Endothelial cell (in vitro differentiated cells): ENCODE measurements at regions not wholly inside any gene's neighbourhood (a gene's known extent, or its start where the extent isn't known, plus 50 kb on each side); places are given as distances from the start of the nearest gene placed in this dataset.

Source experiments
- DNase-seq: peaks from one replicate; pipeline ENCODE4 v3.0.0; 2021; ENCODE audit warnings: low spot score
- H3K27ac Mint-ChIP-seq: one replicate; pipeline ENCODE4 v1.8.0; 2021; ENCODE audit warnings: mixed read lengths, inconsistent platforms; ENCODE audit not compliant: unreplicated experiment
- H3K27me3 Mint-ChIP-seq: one replicate; pipeline ENCODE4 v1.8.0; 2021; ENCODE audit warnings: mild to moderate bottlenecking, moderate library complexity, mixed read lengths, inconsistent platforms; ENCODE audit not compliant: unreplicated experiment
- H3K36me3 Mint-ChIP-seq: one replicate; pipeline ENCODE4 v1.8.0; 2021; ENCODE audit warnings: mild to moderate bottlenecking, low read depth, mixed read lengths, inconsistent platforms; ENCODE audit not compliant: unreplicated experiment
- H3K4me1 Mint-ChIP-seq: one replicate; pipeline ENCODE4 v1.8.0; 2021; ENCODE audit warnings: mild to moderate bottlenecking, mixed read lengths, inconsistent platforms; ENCODE audit not compliant: unreplicated experiment
- H3K4me3 Mint-ChIP-seq: one replicate; pipeline ENCODE4 v1.8.0; 2021; ENCODE audit warnings: mild to moderate bottlenecking, mixed read lengths, inconsistent platforms; ENCODE audit not compliant: unreplicated experiment
- H3K9me3 Mint-ChIP-seq: one replicate; pipeline ENCODE4 v1.8.0; 2021; ENCODE audit warnings: mixed read lengths, inconsistent platforms; ENCODE audit not compliant: unreplicated experiment
- TF ChIP-seq, protein P1 (sequence below): fragments of 200-600 bp; sonication (generic); IDR thresholded peaks from one replicate; pipeline ENCODE4 v1.5.0; 2021; ENCODE audit warnings: antibody characterized with exemption; ENCODE audit not compliant: unreplicated experiment

DNA sequence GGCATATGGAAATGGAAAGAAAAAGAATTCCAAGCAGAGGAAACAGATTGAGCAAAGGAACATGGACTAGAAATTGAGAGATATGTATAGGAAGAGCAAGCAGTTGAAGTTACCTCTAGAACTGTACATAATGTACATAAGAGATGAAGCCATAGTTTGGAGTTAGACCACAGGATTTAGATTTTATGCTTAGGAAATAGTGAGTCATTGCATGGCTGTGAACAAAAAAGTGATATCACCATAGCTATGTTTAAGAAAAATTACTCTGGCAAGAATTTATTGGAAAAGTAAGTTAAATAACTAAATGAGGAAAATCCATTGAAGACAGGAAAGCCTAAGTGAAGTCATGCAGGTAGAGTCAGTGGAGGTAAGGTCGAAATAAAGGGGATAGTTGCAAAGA, 99.4 kb upstream of the GALNT5 start:
- Mint-ChIP-seq H3K36me3 (no peaks in the 10 kb centered on the region), H3K27ac (no peak overlapping the region), H3K27me3 (no peaks in the 10 kb centered on the region), H3K9me3 (no peaks in the 10 kb centered on the region), H3K4me3 (no peak overlapping the region), H3K4me1 (no peaks in the 10 kb centered on the region)
- TF ChIP-seq, protein P1, sequence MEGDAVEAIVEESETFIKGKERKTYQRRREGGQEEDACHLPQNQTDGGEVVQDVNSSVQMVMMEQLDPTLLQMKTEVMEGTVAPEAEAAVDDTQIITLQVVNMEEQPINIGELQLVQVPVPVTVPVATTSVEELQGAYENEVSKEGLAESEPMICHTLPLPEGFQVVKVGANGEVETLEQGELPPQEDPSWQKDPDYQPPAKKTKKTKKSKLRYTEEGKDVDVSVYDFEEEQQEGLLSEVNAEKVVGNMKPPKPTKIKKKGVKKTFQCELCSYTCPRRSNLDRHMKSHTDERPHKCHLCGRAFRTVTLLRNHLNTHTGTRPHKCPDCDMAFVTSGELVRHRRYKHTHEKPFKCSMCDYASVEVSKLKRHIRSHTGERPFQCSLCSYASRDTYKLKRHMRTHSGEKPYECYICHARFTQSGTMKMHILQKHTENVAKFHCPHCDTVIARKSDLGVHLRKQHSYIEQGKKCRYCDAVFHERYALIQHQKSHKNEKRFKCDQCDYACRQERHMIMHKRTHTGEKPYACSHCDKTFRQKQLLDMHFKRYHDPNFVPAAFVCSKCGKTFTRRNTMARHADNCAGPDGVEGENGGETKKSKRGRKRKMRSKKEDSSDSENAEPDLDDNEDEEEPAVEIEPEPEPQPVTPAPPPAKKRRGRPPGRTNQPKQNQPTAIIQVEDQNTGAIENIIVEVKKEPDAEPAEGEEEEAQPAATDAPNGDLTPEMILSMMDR, result no peak
- DNase-seq, result no peak

DNA sequence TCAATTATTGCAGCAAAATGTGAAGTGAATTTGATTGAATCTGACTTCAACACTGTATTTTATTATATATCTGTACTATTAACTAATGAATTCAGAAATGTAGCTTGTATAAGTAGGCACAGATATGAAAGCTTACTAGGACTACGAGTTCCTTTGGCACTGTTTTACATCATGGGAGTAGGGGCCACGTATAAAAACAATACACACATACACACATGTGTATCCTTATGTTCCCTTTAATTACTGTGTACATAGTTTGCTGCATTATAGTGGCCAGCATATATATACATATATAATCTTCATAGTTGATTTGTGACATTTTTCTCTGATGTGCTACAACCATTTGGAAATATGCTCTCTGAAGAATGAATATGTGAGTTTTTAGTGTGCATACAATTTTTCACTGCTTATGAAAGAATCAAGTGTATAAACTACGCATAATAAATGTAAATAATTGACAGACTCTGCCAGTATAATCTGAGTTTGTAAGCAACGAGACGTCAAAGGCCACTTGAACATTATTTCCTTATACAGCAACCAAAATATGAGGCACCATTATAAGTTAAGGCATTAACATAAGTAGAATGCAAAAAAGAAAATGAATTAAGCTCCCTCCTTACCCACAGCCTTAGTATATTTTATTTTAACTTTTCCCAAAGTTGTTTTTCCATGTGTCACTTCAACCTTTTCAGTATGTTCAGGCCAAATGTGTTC, 98.1 kb upstream of the GALNT5 start:
- no peaks in the 10 kb centered on the region for H3K36me3 Mint-ChIP-seq
- H3K27me3 Mint-ChIP-seq, result no peaks in the 10 kb centered on the region
- TF ChIP-seq, protein P1, result no peak
- no peaks in the 10 kb centered on the region for H3K9me3 Mint-ChIP-seq
- H3K4me1 Mint-ChIP-seq, result no peaks in the 10 kb centered on the region
- DNase-seq, result no peak
- H3K4me3 Mint-ChIP-seq, result no peak overlapping the region
- no peak overlapping the region for H3K27ac Mint-ChIP-seq

DNA sequence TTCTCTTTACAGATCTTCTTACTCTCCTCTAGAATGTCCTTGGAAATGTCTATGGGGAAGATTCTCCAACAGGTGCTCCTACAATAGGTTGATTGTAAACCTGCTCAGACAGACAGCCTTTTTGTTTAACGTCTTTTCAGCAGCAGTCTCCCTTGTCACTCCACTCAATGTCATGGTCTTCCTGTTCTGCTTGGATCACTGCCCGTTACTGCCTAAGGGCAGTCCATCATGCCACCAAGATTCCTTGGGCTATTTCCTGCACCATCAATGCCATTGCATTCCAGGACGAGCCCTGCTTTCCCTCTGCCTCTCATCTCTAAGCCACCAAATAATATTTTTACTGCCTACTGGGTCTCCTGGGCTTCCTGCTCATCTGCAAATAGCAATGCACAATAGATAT, 97.4 kb upstream of the GALNT5 start:
- H3K27me3 Mint-ChIP-seq, result no peaks in the 10 kb centered on the region
- no peak overlapping the region for H3K27ac Mint-ChIP-seq
- no peak overlapping the region for H3K4me3 Mint-ChIP-seq
- no peak for DNase-seq
- no peaks in the 10 kb centered on the region for H3K9me3 Mint-ChIP-seq
- no peaks in the 10 kb centered on the region for H3K4me1 Mint-ChIP-seq
- H3K36me3 Mint-ChIP-seq, result no peaks in the 10 kb centered on the region
- TF ChIP-seq, protein P1, result no peak

DNA sequence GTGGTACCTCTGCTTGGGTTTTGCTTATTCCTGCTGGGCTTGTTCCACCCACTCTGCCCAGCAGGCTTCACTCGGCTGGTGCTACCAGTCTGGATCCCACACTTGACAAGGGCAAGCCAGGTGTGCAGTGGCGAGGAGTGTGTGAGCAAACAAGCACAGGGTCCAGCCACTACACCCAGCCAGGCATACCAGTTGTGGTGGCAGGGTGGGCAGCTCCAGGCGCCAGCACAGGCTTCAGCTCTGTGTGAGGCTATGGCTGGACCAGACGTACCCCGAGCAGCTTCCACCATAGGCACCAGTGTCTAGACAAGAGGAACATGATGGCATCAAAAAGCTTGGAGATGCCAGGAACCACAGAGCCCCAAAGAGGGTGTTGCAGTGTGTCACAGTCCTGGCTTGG, 93.1 kb upstream of the GALNT5 start:
- no peak overlapping the region for H3K4me3 Mint-ChIP-seq
- no peaks in the 10 kb centered on the region for H3K4me1 Mint-ChIP-seq
- H3K36me3 Mint-ChIP-seq, result no peaks in the 10 kb centered on the region
- H3K27me3 Mint-ChIP-seq, result no peaks in the 10 kb centered on the region
- H3K9me3 Mint-ChIP-seq, result no peaks in the 10 kb centered on the region
- TF ChIP-seq, protein P1, result no peak
- no peak for DNase-seq
- no peak overlapping the region for H3K27ac Mint-ChIP-seq

DNA sequence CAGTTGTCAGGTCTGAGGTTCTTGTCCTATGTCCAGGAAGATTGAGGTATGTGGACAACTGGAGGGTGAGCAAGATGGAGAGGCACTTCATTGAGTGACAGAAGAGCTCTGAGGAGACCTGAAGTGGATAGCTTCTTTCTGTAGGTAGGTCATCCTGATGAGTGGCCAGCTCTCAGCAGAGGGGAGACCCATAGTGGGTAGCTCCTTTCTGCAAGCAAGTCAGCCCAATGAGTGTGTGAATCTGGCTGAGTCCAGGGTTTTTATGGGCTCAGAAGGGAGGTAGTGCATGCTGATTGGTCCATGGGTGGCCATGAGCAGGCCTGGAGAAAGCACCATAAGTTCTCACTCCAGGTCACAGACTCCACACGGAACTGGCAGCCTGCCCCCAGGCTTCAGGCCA, 92.6 kb upstream of the GALNT5 start:
- Mint-ChIP-seq H3K27ac (no peak overlapping the region), H3K4me3 (no peak overlapping the region), H3K4me1 (no peaks in the 10 kb centered on the region), H3K9me3 (no peaks in the 10 kb centered on the region), H3K36me3 (no peaks in the 10 kb centered on the region), H3K27me3 (no peaks in the 10 kb centered on the region)
- no peak for DNase-seq
- TF ChIP-seq, protein P1, result no peak
